ENCODE measurements at regions not wholly inside any gene's neighbourhood (a gene's known extent, or its start where the extent isn't known, plus 50 kb on each side); places are given as distances from the start of the nearest gene placed in this dataset.

DNA sequence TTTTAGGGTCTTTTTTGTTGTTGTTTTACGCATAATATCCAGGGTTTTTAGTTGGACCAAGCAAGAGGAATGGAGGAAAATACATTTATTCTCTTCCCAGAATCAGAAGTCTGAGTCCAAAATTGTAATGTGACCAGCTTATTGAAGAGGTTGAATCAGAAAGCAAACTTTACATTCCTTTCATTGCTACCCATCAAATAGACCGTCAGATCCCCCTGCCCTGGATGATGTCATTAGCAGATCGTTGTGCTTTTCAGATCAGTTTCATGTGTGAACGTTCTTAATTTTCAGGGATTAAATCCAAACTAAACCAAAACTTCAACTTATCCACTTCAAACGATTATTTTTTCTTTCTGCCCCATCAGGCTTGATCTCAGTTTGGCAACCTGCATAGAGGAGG is 85.7 kb upstream of the NGF start:
- Histone ChIP-seq H3K9me3 (ENCODE audit: control insufficient read depth in 4 of 4, low read length in 3 of 4) (no peaks in the 10 kb centered on the region), H3K9ac (ENCODE audit: low read depth in 1 of 2, low read length in 2 of 2) (no peak overlapping the region), H3K4me3 (ENCODE audit: low read depth in 1 of 3, low read length in 3 of 3) (no peak overlapping the region), H3K27ac (ENCODE audit: low read depth in 1 of 2, low read length in 2 of 2) (no peak overlapping the region), H3K4me1 (ENCODE audit: control insufficient read depth in 4 of 4, insufficient read depth in 4 of 4, low read length in 3 of 4) (no peaks in the 10 kb centered on the region), H3K27me3 (ENCODE audit: control insufficient read depth in 4 of 4, insufficient read depth in 4 of 4, low read length in 3 of 4) (peaks cover 0 to 8% (median 0%) of the 10 kb centered on the region in 4 donors), H3K36me3 (ENCODE audit: control insufficient read depth in 4 of 4, insufficient read depth in 3 of 4, low read depth in 1 of 4, low read length in 3 of 4) (no peaks in the 10 kb centered on the region)
- no peak for DNase-seq (ENCODE audit: low spot score)
- TF ChIP-seq EGR1 (IDR thresholded peaks at IDR 0.05; ENCODE audit: low read depth in 2 of 2), result no peak
- TF ChIP-seq, protein P1, sequence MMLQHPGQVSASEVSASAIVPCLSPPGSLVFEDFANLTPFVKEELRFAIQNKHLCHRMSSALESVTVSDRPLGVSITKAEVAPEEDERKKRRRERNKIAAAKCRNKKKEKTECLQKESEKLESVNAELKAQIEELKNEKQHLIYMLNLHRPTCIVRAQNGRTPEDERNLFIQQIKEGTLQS (IDR thresholded peaks at IDR 0.05), result no peak
- no peak for TF ChIP-seq SP1 (IDR thresholded peaks at IDR 0.05)
- no peak for TF ChIP-seq HNF4G (IDR thresholded peaks at IDR 0.05)
- no peak for TF ChIP-seq GABPA (IDR thresholded peaks at IDR 0.05 in 1 of 2, conservative IDR thresholded peaks at IDR 0.05 in 1 of 2)
- no peak for TF ChIP-seq RXRA (IDR thresholded peaks at IDR 0.05)
- no peak for TF ChIP-seq REST (IDR thresholded peaks at IDR 0.05)
- TF ChIP-seq YY1 (IDR thresholded peaks at IDR 0.05), result no peak
- TF ChIP-seq, protein P2, sequence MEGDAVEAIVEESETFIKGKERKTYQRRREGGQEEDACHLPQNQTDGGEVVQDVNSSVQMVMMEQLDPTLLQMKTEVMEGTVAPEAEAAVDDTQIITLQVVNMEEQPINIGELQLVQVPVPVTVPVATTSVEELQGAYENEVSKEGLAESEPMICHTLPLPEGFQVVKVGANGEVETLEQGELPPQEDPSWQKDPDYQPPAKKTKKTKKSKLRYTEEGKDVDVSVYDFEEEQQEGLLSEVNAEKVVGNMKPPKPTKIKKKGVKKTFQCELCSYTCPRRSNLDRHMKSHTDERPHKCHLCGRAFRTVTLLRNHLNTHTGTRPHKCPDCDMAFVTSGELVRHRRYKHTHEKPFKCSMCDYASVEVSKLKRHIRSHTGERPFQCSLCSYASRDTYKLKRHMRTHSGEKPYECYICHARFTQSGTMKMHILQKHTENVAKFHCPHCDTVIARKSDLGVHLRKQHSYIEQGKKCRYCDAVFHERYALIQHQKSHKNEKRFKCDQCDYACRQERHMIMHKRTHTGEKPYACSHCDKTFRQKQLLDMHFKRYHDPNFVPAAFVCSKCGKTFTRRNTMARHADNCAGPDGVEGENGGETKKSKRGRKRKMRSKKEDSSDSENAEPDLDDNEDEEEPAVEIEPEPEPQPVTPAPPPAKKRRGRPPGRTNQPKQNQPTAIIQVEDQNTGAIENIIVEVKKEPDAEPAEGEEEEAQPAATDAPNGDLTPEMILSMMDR (IDR thresholded peaks at IDR 0.05; ENCODE audit: low read depth, low read length, missing input control), result no peak
- TF ChIP-seq NR2F2 (IDR thresholded peaks at IDR 0.05), result no peak
- no peak for TF ChIP-seq TAF1 (conservative IDR thresholded peaks at IDR 0.05)
- TF ChIP-seq, protein P3, sequence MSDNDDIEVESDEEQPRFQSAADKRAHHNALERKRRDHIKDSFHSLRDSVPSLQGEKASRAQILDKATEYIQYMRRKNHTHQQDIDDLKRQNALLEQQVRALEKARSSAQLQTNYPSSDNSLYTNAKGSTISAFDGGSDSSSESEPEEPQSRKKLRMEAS (IDR thresholded peaks at IDR 0.05), result no peak
- TF ChIP-seq JUND (IDR thresholded peaks at IDR 0.05), result no peak
- TF ChIP-seq RAD21 (IDR thresholded peaks at IDR 0.05), result no peak
- TF ChIP-seq, protein P4, sequence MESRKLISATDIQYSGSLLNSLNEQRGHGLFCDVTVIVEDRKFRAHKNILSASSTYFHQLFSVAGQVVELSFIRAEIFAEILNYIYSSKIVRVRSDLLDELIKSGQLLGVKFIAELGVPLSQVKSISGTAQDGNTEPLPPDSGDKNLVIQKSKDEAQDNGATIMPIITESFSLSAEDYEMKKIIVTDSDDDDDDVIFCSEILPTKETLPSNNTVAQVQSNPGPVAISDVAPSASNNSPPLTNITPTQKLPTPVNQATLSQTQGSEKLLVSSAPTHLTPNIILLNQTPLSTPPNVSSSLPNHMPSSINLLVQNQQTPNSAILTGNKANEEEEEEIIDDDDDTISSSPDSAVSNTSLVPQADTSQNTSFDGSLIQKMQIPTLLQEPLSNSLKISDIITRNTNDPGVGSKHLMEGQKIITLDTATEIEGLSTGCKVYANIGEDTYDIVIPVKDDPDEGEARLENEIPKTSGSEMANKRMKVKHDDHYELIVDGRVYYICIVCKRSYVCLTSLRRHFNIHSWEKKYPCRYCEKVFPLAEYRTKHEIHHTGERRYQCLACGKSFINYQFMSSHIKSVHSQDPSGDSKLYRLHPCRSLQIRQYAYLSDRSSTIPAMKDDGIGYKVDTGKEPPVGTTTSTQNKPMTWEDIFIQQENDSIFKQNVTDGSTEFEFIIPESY (IDR thresholded peaks at IDR 0.05), result no peak
- TF ChIP-seq FOXA1 (IDR thresholded peaks at IDR 0.05), result no peak
- TF ChIP-seq FOXA2 (IDR thresholded peaks at IDR 0.05), result no peak
- TF ChIP-seq HNF4A (conservative IDR thresholded peaks at IDR 0.05), result no peak
- 67% methylated on average over 5 of the region's 5 CpGs for WGBS

Data from liver (tissue), 8 donors.